22Rv1 (cell line): ENCODE measurements at regions not wholly inside any gene's neighbourhood (a gene's known extent, or its start where the extent isn't known, plus 50 kb on each side); places are given as distances from the start of the nearest gene placed in this dataset.
A peak's percentile ranks its signal among the peaks of the same experiment; 100 is the strongest.
"Not testable (repeated sequence)": the region's sequence is repeated elsewhere in the genome, so short reads cannot be mapped to it uniquely, and the experiment has no call there.

Source experiments
- H3K27ac ChIP-seq: fragments of 450-650 bp; 2 replicates; pipeline ENCODE4 v1.5.1; 2017
- CTCF ChIP-seq: fragments of 450-650 bp; IDR thresholded peaks from 2 replicates; pipeline ENCODE4 v1.5.1; 2017; ENCODE audit warnings: mild to moderate bottlenecking
- ZFX ChIP-seq: fragments of 450-650 bp; IDR thresholded peaks from 2 replicates; pipeline ENCODE4 v1.6.1; 2017; ENCODE audit warnings: antibody characterized with exemption, borderline replicate concordance

- no peak overlapping the region for H3K27ac ChIP-seq
- TF ChIP-seq CTCF (peak; percentile 50), ZFX (no peak)
These were observed 579.4 kb upstream of the PRR20A start for GRCh38 chr13:56561327-56561726.

- TF ChIP-seq ZFX (no peak), CTCF (no peak)
- H3K27ac ChIP-seq: no peak overlapping the region
These were observed 577.1 kb upstream of the PRR20A start for GRCh38 chr13:56563663-56564062.

- TF ChIP-seq CTCF (no peak), ZFX (no peak)
These were observed 553.7 kb upstream of the PRR20A start for GRCh38 chr13:56586976-56587375.

GRCh38 chr13:56615572-56615971, 525.1 kb upstream of the PRR20A start:
- TF ChIP-seq ZFX (no peak), CTCF (no peak)
- no peak overlapping the region for H3K27ac ChIP-seq

More at GRCh38 chr13:56586976-56587375, 553.7 kb upstream of the PRR20A start:
- H3K27ac ChIP-seq: no peak overlapping the region

- H3K27ac ChIP-seq: no peak overlapping the region
- TF ChIP-seq CTCF: no peak
- TF ChIP-seq ZFX: no peak
These were observed 517.9 kb upstream of the PRR20A start for GRCh38 chr13:56622840-56623239.

GRCh38 chr13:56628886-56629285, 511.8 kb upstream of the PRR20A start:
- H3K27ac ChIP-seq: not testable (repeated sequence)

GRCh38 chr13:56631060-56631459, 509.7 kb upstream of the PRR20A start:
- not testable (repeated sequence) for H3K27ac ChIP-seq

- TF ChIP-seq ZFX (no peak), CTCF (no peak)
- no peak overlapping the region for H3K27ac ChIP-seq
These were observed 487.7 kb upstream of the PRR20A start for GRCh38 chr13:56653043-56653442.
